ENCODE measurements at regions not wholly inside any gene's neighbourhood (a gene's known extent, or its start where the extent isn't known, plus 50 kb on each side); places are given as distances from the start of the nearest gene placed in this dataset.

DNA sequence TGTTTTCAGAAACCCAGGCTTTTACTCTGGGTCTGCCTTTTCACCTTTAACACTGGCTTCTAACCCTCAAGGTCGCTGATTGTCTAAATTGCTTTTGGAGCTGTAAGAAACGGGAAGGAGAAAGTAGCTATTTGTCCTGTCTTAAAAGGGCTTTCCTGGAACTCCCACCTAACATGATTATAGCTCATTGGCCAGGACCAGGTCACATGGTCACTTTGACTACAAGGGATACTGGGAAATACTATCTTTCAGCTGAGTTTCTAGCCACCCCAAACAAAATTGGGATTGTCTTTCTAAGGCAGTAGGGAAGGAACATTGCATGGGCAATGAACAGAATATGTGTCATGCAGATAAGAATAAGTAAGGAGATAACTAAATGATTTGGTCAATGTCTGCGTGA lies 106.7 kb upstream of the ARHGAP24 start:
- TF ChIP-seq, protein P1, sequence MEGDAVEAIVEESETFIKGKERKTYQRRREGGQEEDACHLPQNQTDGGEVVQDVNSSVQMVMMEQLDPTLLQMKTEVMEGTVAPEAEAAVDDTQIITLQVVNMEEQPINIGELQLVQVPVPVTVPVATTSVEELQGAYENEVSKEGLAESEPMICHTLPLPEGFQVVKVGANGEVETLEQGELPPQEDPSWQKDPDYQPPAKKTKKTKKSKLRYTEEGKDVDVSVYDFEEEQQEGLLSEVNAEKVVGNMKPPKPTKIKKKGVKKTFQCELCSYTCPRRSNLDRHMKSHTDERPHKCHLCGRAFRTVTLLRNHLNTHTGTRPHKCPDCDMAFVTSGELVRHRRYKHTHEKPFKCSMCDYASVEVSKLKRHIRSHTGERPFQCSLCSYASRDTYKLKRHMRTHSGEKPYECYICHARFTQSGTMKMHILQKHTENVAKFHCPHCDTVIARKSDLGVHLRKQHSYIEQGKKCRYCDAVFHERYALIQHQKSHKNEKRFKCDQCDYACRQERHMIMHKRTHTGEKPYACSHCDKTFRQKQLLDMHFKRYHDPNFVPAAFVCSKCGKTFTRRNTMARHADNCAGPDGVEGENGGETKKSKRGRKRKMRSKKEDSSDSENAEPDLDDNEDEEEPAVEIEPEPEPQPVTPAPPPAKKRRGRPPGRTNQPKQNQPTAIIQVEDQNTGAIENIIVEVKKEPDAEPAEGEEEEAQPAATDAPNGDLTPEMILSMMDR (IDR thresholded peaks at IDR 0.05; ENCODE audit: extremely low read depth, insufficient read depth, missing control alignments) = no peak
- DNase-seq (ENCODE audit: low spot score) = no peak
- in situ Hi-C loops (cut with MboI; ENCODE audit: low pct_unique_long_range_greater_than_20kb, low sequenced_read_pairs, unreplicated experiment) = no loop called here

DNA sequence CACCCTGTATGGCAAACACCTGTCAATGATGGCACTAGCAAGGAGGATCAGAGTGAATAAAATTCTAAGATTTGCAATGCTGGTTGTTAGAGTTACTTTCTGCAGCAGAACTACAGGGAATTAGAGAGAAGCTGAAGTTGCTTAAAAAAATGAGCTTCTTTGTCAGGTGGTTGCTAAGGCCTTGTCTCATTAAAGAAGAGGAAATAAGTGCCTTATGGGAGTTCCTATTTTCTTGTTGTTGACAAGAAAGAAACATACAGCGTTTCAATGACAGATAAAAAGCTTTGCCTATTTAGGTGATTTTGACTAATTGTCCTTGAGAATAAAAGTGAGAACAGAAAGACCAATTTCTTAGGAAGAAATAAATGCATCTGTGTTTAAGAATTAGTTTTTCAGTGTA lies 106.0 kb upstream of the ARHGAP24 start:
- in situ Hi-C loops (cut with MboI; ENCODE audit: low pct_unique_long_range_greater_than_20kb, low sequenced_read_pairs, unreplicated experiment) = no loop called here
- TF ChIP-seq, protein P1 (IDR thresholded peaks at IDR 0.05; ENCODE audit: extremely low read depth, insufficient read depth, missing control alignments) = no peak
- no peak for DNase-seq (ENCODE audit: low spot score)

DNA sequence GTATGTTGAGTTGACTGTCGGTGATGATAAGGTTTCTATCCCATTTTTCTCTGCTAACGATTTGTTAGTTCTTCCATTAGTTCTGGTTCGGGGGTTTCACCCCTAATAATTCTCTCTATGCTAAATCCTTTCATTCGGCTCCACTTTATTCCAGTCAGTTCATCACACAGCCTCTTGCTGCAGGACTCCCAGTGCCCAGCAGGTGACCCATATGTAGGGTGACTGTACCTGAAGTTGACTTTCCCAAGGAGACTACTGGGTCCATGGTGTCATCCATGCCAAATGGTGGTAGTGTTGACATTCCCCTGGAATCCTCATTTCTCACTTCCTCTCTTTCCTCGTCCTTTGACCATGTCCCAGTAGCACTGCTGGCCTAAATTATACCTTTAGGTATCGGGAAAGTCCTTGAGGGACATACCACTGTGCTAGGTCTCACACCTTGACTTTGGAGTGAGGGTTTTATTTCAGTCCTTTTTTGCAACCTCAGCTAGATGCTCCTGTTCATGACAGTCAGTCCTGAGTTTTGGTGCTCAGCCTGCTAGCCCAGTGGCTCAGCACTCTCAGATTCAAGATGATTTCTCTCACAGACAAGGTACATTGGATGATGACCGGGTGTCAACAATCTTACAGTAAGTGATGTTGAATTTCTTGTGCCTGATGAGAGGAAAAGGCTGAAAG lies 105.1 kb upstream of the ARHGAP24 start:
- in situ Hi-C loops (cut with MboI; ENCODE audit: low pct_unique_long_range_greater_than_20kb, low sequenced_read_pairs, unreplicated experiment) = no loop called here
- TF ChIP-seq, protein P1 (IDR thresholded peaks at IDR 0.05; ENCODE audit: extremely low read depth, insufficient read depth, missing control alignments) = no peak
- no peak for DNase-seq (ENCODE audit: low spot score)

DNA sequence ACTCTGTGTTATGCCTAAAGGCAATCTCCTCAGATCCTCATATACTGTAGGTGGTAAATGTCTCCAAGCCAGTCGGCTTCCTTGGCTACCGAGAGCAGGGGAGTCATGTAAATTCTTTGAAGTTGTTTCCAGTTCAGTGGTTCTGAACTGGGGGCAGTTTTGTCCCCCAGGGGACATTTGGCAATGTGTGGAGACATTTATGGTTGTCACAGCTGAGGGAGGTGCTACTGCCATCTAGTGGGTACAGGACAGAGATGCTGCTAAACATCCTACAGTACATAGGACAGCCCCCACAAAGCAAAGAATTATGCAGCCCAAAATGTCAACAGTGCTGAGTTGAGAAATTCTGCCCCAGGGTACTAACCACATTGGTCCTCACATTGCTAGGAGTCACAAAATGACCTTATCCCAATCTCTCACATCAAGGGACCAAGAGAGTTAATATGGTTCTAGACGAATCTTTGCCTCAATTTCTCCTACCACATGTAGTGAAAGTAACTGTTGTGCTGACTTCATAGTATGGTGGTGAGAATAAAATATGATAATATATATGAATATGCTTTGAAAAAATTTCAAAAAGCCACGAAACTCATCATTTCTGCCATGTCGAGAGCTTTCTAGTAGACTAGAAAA lies 104.4 kb upstream of the ARHGAP24 start:
- no peak for DNase-seq (ENCODE audit: low spot score)
- TF ChIP-seq, protein P1 (IDR thresholded peaks at IDR 0.05; ENCODE audit: extremely low read depth, insufficient read depth, missing control alignments) = peak; percentile 73
- in situ Hi-C loops (cut with MboI; ENCODE audit: low pct_unique_long_range_greater_than_20kb, low sequenced_read_pairs, unreplicated experiment) = no loop called here

DNA sequence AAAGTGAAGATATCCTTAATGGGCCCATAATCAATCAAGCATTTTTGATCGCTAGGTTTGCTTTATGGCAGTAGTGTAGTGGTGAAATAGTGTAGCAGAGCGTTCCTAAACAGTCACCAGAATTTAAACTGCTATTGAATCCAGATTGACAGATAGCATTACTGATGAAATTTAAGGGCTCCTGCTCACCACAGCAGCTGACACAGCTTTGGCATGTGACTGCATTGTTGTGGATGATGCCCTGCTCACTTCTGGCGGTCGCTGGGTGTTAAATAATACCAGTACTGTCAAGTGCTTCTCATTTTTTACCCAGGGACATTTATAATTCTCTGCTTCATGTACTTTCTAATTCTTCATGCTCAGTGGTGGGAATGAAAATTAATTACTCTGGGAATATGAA lies 102.0 kb upstream of the ARHGAP24 start:
- in situ Hi-C loops (cut with MboI; ENCODE audit: low pct_unique_long_range_greater_than_20kb, low sequenced_read_pairs, unreplicated experiment) = no loop called here
- DNase-seq (ENCODE audit: low spot score) = no peak
- TF ChIP-seq, protein P1 (IDR thresholded peaks at IDR 0.05; ENCODE audit: extremely low read depth, insufficient read depth, missing control alignments) = no peak

DNA sequence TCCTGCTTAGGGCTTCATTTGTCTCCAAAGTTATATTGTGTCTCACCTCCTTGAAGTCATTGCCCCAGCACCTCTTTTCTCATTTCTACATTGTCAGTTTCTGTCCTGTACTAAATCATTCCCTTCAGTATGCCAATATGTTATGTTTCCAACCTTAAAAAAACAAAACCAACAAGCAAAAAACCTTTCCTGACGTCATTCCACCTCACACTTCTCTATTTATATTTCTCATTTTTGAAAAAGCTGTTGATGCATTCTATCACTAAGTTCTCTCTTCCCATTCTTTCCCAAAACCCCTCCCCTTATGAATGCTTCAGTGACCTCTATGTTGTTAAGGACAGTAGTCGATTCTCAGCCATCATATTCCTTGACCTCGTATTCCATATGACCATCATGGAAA lies 98.7 kb upstream of the ARHGAP24 start:
- no peak for DNase-seq (ENCODE audit: low spot score)
- TF ChIP-seq, protein P1 (IDR thresholded peaks at IDR 0.05; ENCODE audit: extremely low read depth, insufficient read depth, missing control alignments) = no peak
- in situ Hi-C loops (cut with MboI; ENCODE audit: low pct_unique_long_range_greater_than_20kb, low sequenced_read_pairs, unreplicated experiment) = no loop called here

Data from GM13977 (cell line).